WTC11 (cell line): ENCODE measurements at regions not wholly inside any gene's neighbourhood (a gene's known extent, or its start where the extent isn't known, plus 50 kb on each side); places are given as distances from the start of the nearest gene placed in this dataset.
"Not testable (repeated sequence)": the region's sequence is repeated elsewhere in the genome, so short reads cannot be mapped to it uniquely, and the experiment has no call there.

Experiments
- CREB1 ChIP-seq: sonication (generic); formaldehyde crosslinking; IDR thresholded peaks from 2 replicates; pipeline ENCODE4 v1.8.0; 2023; ENCODE audit warnings: mild to moderate bottlenecking, missing genetic modification reagents
- GABPB1 ChIP-seq: sonication (generic); formaldehyde crosslinking; IDR thresholded peaks from 2 replicates; pipeline ENCODE4 v1.8.1; 2023; ENCODE audit warnings: mild to moderate bottlenecking, missing genetic modification reagents
- NFE2L1 ChIP-seq: sonication (generic); formaldehyde crosslinking; IDR thresholded peaks from 2 replicates; pipeline ENCODE4 v1.8.1; 2023; ENCODE audit warnings: missing genetic modification reagents
- NFYB ChIP-seq: sonication (generic); formaldehyde crosslinking; conservative IDR thresholded peaks from 2 replicates; pipeline ENCODE4 v1.8.0; 2022; ENCODE audit warnings: low read depth, missing genetic modification reagents
- SMAD3 ChIP-seq: sonication (generic); formaldehyde crosslinking; IDR thresholded peaks from 2 replicates; pipeline ENCODE4 v1.8.0; 2022; ENCODE audit warnings: missing genetic modification reagents, mild to moderate bottlenecking, borderline replicate concordance
- ZNF232 ChIP-seq: sonication (generic); formaldehyde crosslinking; IDR thresholded peaks from 2 replicates; pipeline ENCODE4 v1.8.0; 2022; ENCODE audit warnings: mild to moderate bottlenecking, missing genetic modification reagents
- TF ChIP-seq, protein P1 (sequence below): sonication (generic); formaldehyde crosslinking; IDR thresholded peaks from 2 replicates; pipeline ENCODE4 v1.8.0; 2022; ENCODE audit warnings: mild to moderate bottlenecking, missing genetic modification reagents
- TF ChIP-seq, protein P2 (sequence below): fragments of 200-600 bp; IDR thresholded peaks from 2 replicates; pipeline ENCODE4 v1.8.0; 2022; ENCODE audit warnings: antibody characterized with exemption
- TF ChIP-seq, protein P3 (sequence below): sonication (generic); formaldehyde crosslinking; IDR thresholded peaks from 2 replicates; pipeline ENCODE4 v1.8.0; 2022; ENCODE audit warnings: mild to moderate bottlenecking, missing genetic modification reagents
- TF ChIP-seq, protein P4 (sequence below): sonication (generic); formaldehyde crosslinking; IDR thresholded peaks from 2 replicates; pipeline ENCODE4 v1.8.0; 2023; ENCODE audit warnings: missing genetic modification reagents
- TF ChIP-seq, protein P5 (sequence below): sonication (generic); formaldehyde crosslinking; IDR thresholded peaks from 2 replicates; pipeline ENCODE4 v1.8.1; 2023; ENCODE audit warnings: mild to moderate bottlenecking, missing genetic modification reagents

DNA sequence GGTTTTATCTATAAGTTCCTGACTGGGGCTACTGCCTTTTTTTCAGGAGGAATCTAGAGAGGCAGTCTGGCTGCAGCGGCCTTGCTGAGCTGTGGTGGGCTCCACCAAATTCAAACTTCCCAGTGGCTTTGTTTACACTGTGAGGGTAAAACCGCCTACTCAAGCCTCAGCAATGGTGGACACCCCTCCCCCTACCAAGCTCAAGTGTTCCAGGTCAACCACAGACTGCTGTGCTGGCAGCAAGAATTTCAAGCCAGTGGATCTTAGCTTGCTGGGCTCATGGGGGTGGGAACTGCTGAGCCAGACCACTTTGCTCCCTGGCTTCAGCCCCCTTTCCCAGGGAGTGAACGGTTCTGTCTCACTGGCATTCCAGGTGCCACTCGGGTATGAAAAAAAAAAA lies 83.9 kb upstream of the WDR75 start:
- not testable (repeated sequence) for TF ChIP-seq CREB1 (CRISPR knock-in tag); SMAD3; GABPB1; NFYB (CRISPR knock-in tag); ZNF232; NFE2L1
- TF ChIP-seq, protein P1, sequence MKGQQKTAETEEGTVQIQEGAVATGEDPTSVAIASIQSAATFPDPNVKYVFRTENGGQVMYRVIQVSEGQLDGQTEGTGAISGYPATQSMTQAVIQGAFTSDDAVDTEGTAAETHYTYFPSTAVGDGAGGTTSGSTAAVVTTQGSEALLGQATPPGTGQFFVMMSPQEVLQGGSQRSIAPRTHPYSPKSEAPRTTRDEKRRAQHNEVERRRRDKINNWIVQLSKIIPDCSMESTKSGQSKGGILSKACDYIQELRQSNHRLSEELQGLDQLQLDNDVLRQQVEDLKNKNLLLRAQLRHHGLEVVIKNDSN (CRISPR knock-in tag) = not testable (repeated sequence)
- TF ChIP-seq, protein P2, sequence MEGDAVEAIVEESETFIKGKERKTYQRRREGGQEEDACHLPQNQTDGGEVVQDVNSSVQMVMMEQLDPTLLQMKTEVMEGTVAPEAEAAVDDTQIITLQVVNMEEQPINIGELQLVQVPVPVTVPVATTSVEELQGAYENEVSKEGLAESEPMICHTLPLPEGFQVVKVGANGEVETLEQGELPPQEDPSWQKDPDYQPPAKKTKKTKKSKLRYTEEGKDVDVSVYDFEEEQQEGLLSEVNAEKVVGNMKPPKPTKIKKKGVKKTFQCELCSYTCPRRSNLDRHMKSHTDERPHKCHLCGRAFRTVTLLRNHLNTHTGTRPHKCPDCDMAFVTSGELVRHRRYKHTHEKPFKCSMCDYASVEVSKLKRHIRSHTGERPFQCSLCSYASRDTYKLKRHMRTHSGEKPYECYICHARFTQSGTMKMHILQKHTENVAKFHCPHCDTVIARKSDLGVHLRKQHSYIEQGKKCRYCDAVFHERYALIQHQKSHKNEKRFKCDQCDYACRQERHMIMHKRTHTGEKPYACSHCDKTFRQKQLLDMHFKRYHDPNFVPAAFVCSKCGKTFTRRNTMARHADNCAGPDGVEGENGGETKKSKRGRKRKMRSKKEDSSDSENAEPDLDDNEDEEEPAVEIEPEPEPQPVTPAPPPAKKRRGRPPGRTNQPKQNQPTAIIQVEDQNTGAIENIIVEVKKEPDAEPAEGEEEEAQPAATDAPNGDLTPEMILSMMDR = not testable (repeated sequence)
- TF ChIP-seq, protein P3, sequence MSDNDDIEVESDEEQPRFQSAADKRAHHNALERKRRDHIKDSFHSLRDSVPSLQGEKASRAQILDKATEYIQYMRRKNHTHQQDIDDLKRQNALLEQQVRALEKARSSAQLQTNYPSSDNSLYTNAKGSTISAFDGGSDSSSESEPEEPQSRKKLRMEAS (CRISPR knock-in tag) = not testable (repeated sequence)
- TF ChIP-seq, protein P4, sequence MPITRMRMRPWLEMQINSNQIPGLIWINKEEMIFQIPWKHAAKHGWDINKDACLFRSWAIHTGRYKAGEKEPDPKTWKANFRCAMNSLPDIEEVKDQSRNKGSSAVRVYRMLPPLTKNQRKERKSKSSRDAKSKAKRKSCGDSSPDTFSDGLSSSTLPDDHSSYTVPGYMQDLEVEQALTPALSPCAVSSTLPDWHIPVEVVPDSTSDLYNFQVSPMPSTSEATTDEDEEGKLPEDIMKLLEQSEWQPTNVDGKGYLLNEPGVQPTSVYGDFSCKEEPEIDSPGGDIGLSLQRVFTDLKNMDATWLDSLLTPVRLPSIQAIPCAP (CRISPR knock-in tag) = not testable (repeated sequence)
- TF ChIP-seq, protein P5, sequence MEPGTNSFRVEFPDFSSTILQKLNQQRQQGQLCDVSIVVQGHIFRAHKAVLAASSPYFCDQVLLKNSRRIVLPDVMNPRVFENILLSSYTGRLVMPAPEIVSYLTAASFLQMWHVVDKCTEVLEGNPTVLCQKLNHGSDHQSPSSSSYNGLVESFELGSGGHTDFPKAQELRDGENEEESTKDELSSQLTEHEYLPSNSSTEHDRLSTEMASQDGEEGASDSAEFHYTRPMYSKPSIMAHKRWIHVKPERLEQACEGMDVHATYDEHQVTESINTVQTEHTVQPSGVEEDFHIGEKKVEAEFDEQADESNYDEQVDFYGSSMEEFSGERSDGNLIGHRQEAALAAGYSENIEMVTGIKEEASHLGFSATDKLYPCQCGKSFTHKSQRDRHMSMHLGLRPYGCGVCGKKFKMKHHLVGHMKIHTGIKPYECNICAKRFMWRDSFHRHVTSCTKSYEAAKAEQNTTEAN (CRISPR knock-in tag) = not testable (repeated sequence)
